Adrenal gland (tissue), 5 donors: ENCODE measurements at regions not wholly inside any gene's neighbourhood (a gene's known extent, or its start where the extent isn't known, plus 50 kb on each side); places are given as distances from the start of the nearest gene placed in this dataset.

Experiments
- POLR2A ChIP-seq, 2 donors: fragments of 450-650 bp; IDR thresholded peaks; one replicate each; pipeline ENCODE4 v1.6.1; 2017; ENCODE audit warnings: antibody characterized with exemption in 2 of 2, mild to moderate bottlenecking in 2 of 2, moderate library complexity in 1 of 2
- TF ChIP-seq, protein P1 (sequence below), 6 experiments: fragments of 450-650 bp in 4 of 6; fragments of 200-600 bp in 2 of 6; sonication (generic) in 1 of 6; IDR thresholded peaks; 1 replicate in 5 of 6; 2 replicates in 1 of 6; pipeline versions ENCODE4 v1.5.1 to v1.8.0; 2016 to 2021; ENCODE audit warnings: antibody characterized with exemption in 6 of 6, mild to moderate bottlenecking in 2 of 6, moderate library complexity in 1 of 6
- donor health status: DM: no; HTN: no; CAD: no.

GRCh38 chr2:36173760-36174404 is 181.7 kb upstream of the CRIM1 start:
- no peak for TF ChIP-seq POLR2A (IDR thresholded peaks at IDR 0.05)
- TF ChIP-seq, protein P1, sequence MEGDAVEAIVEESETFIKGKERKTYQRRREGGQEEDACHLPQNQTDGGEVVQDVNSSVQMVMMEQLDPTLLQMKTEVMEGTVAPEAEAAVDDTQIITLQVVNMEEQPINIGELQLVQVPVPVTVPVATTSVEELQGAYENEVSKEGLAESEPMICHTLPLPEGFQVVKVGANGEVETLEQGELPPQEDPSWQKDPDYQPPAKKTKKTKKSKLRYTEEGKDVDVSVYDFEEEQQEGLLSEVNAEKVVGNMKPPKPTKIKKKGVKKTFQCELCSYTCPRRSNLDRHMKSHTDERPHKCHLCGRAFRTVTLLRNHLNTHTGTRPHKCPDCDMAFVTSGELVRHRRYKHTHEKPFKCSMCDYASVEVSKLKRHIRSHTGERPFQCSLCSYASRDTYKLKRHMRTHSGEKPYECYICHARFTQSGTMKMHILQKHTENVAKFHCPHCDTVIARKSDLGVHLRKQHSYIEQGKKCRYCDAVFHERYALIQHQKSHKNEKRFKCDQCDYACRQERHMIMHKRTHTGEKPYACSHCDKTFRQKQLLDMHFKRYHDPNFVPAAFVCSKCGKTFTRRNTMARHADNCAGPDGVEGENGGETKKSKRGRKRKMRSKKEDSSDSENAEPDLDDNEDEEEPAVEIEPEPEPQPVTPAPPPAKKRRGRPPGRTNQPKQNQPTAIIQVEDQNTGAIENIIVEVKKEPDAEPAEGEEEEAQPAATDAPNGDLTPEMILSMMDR (IDR thresholded peaks at IDR 0.05): no peak
